Aorta (tissue), 5 donors: ENCODE measurements at regions not wholly inside any gene's neighbourhood (a gene's known extent, or its start where the extent isn't known, plus 50 kb on each side); places are given as distances from the start of the nearest gene placed in this dataset.

Experiments
- ATAC-seq: fragments of 200-7000 bp; cut with Tn5 transposase; one replicate; pipeline ENCODE4 v1.9.1; 2022; ENCODE audit warnings: moderate library complexity; ENCODE audit not compliant: low FRiP score
- DNase-seq, 2 donors: peaks; one replicate each; pipeline ENCODE4 v3.0.0-alpha.2; 2020
- H3K27ac ChIP-seq, 2 donors: one replicate each; pipeline ENCODE4 v1.5.1; 2013; ENCODE audit warnings: low read length in 2 of 2, mild to moderate bottlenecking in 2 of 2, moderate library complexity in 2 of 2, control low read depth in 1 of 2, inconsistent platforms in 1 of 2, low read depth in 1 of 2
- H3K27me3 ChIP-seq, 2 donors: one replicate each; pipeline ENCODE4 v1.6.1; 2013; ENCODE audit warnings: control low read depth in 1 of 2, low read length in 1 of 2, mild to moderate bottlenecking in 1 of 2, moderate library complexity in 1 of 2; ENCODE audit not compliant: insufficient read depth in 2 of 2, control insufficient read depth in 1 of 2
- H3K36me3 ChIP-seq, 2 donors: one replicate each; pipeline ENCODE4 v1.6.1; 2013; ENCODE audit warnings: control low read depth in 1 of 2, low read length in 1 of 2, mild to moderate bottlenecking in 1 of 2; ENCODE audit not compliant: insufficient read depth in 2 of 2, control insufficient read depth in 1 of 2
- H3K4me1 ChIP-seq, 2 donors: one replicate each; pipeline ENCODE4 v1.6.1; 2013; ENCODE audit warnings: low read length in 2 of 2, control low read depth in 1 of 2, mild to moderate bottlenecking in 1 of 2, moderate library complexity in 1 of 2; ENCODE audit not compliant: insufficient read depth in 2 of 2, control insufficient read depth in 1 of 2
- H3K4me3 ChIP-seq, 2 donors: one replicate each; pipeline ENCODE4 v1.5.1; 2013; ENCODE audit warnings: low read length in 2 of 2, control low read depth in 1 of 2, mild to moderate bottlenecking in 1 of 2
- H3K9me3 ChIP-seq: one replicate; pipeline ENCODE4 v1.6.1; 2013; ENCODE audit warnings: mild to moderate bottlenecking, low read length; ENCODE audit not compliant: control insufficient read depth
- WGBS, 2 donors: extraction: QIAGEN DNeasy Blood & Tissue Kit; methylation state at CpG; one replicate each; pipeline ENCODE4 v1.1.7; 2013; 5-methylcytosine and 5-hydroxymethylcytosine counted together
- intact Hi-C, 2 donors: fragments of 100-400 bp; cut with DNase I; formaldehyde crosslinking; loops; one replicate each; pipeline versions ENCODE4 v1.14.2 to v1.15.0; 2022
- donor health status: healthy with polysubstance abuse.
- donor health status: Bipolar disorder and iron deficiency.
- donor health status: DM: no; HTN: no; CAD: no.
- donor health status: DM: no; HTN: no; CAD: no.
- donor health status: DM: yes; HTN: yes; CAD: no.

DNA sequence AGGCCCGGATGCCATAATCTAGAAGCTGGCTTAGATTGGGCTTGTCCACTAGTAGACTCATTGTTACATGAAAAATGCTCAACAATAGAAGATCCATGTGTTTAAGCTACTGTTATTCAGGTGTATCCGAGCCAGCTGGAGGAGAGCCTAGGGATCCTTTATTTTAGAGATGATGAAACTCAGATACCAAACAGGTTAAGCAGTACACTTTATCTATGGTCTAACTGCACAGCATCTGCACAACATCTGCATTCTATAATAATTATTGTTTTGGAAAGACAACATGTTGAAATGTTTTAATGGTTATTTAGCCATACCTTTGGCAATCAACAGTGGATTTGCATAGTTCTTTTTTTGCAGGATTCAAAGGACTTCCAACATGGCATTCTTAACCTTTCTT is 134.1 kb downstream of the RFPL4B start:
- H3K36me3 ChIP-seq, result no peaks in the 10 kb centered on the region
- intact Hi-C loops, result no loop called here
- DNase-seq, result no peak
- H3K9me3 ChIP-seq, result no peaks in the 10 kb centered on the region
- WGBS, 2 donors, result 65 to 85% methylated on average over 2 of the region's 2 CpGs
- ATAC-seq, result no peak
- no peak overlapping the region for H3K4me3 ChIP-seq
- H3K27me3 ChIP-seq, result no peaks in the 10 kb centered on the region
- H3K4me1 ChIP-seq, result no peaks in the 10 kb centered on the region
- no peak overlapping the region for H3K27ac ChIP-seq

DNA sequence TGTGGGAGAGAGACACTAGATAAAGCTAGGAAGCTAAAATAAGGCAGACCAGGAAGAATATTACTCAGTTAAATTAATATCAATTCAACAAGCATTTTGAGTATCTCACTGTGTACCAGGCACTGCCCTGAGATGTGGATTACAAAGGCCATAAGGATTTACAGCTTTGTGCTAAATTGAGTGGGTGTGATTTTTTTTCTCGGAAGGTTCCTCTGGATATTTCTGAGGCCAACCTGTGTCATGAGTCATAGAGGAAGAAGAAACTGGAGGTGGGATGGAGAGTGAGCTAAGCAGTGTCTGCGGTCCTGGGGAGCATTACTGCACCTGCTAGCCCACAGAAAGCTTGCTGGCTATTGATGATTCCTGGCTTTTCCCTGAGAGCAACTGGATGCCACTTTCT is 135.2 kb downstream of the RFPL4B start:
- no peaks in the 10 kb centered on the region for H3K27me3 ChIP-seq
- no peaks in the 10 kb centered on the region for H3K36me3 ChIP-seq
- WGBS, 2 donors, result 94 to 96% methylated on average over 2 of the region's 2 CpGs
- H3K27ac ChIP-seq, result no peak overlapping the region
- no peaks in the 10 kb centered on the region for H3K9me3 ChIP-seq
- no peak overlapping the region for H3K4me3 ChIP-seq
- no peak for ATAC-seq
- no peak for DNase-seq
- H3K4me1 ChIP-seq, result peaks cover 0 to 2% of the 10 kb centered on the region in 2 donors
- intact Hi-C loops, result no loop called here

DNA sequence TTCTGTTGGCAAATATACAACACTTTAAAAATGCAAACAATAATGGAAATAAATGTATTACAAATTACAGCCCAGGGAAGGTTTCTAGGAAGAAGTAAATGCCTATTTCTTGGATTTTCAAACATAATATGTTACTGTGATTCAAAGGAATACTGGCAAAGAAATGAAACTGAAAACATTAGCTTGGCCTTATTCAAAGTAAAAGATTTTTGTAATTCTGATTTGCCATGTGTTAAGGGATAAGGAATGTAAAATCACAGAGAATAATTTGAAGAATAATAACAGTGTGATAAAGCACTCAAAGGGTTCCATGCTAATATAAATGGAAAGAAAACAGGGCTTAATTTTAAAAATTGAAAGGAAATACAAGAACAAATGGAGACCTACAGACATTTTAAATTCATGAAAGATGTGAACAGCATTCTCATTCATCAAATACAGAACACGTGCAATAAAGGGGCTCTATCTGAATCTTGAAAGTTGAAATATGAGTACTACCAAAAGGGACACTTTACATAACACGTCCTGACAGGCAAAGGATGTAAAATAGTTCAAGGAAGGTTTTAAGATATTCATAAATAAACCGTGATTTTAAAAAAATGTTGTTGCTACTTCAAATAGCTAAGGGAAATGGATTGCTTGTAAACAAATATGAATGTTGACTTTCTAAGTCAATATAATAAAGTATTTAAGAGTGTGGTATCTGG is 138.1 kb downstream of the RFPL4B start:
- WGBS, 2 donors, result 5 to 7% methylated on average over 3 of the region's 3 CpGs
- ATAC-seq (no peak), DNase-seq (no peak)
- Histone ChIP-seq H3K4me1 (peaks cover 0 to 2% of the 10 kb centered on the region in 2 donors), H3K27ac (no peak overlapping the region), H3K4me3 (no peak overlapping the region), H3K9me3 (no peaks in the 10 kb centered on the region), H3K27me3 (no peaks in the 10 kb centered on the region), H3K36me3 (no peaks in the 10 kb centered on the region)
- intact Hi-C loops, result no loop called here

DNA sequence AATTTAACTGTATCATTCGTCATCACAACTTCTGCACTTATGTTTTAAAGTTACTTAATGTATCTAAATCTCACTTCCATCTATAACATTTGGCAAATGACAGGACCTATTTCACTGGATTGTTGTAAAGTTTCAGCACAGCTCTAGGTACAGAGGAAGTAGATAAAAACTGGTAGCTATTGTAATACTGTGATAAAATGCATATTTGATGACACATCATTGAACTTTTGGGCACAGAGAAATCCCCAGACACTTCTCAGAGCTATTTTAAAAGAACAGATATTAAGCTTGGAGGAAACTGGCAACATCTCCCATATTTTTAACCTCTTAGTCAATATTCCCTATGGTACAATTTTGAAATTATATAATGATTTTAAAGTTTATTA is 138.7 kb downstream of the RFPL4B start:
- intact Hi-C loops, result no loop called here
- H3K36me3 ChIP-seq, result no peaks in the 10 kb centered on the region
- H3K4me1 ChIP-seq, result peaks cover 0 to 2% of the 10 kb centered on the region in 2 donors
- H3K4me3 ChIP-seq, result no peak overlapping the region
- no peak overlapping the region for H3K27ac ChIP-seq
- ATAC-seq (no peak), DNase-seq (no peak)
- 21 to 34% methylated on average over 1 of the region's 1 CpG for WGBS, 2 donors
- H3K9me3 ChIP-seq, result no peaks in the 10 kb centered on the region
- H3K27me3 ChIP-seq, result no peaks in the 10 kb centered on the region

DNA sequence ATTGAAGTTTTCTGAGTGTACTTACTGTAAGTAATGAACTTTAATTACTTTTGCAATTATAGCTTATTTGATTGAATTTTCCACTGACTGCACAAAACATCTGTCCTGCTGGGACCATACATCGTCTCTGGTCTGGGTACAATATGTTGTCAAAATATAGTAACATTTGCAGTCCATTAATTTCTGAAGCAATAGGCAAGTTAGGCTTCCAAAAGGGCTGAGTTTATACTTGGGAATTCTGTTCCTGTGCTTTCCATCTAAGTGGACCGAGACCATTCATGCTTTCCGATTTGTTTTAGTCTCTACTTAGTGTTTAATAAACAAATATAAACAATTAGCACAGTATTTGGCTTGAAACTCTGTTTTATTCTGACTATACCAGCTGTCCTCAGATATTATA is 139.3 kb downstream of the RFPL4B start:
- no peak for ATAC-seq
- 66 to 72% methylated on average over 3 of the region's 3 CpGs for WGBS, 2 donors
- intact Hi-C loops, result no loop called here
- Histone ChIP-seq H3K4me3 (no peak overlapping the region), H3K4me1 (peaks cover 0 to 2% of the 10 kb centered on the region in 2 donors), H3K27ac (no peak overlapping the region), H3K36me3 (no peaks in the 10 kb centered on the region), H3K9me3 (no peaks in the 10 kb centered on the region), H3K27me3 (no peaks in the 10 kb centered on the region)
- no peak for DNase-seq

DNA sequence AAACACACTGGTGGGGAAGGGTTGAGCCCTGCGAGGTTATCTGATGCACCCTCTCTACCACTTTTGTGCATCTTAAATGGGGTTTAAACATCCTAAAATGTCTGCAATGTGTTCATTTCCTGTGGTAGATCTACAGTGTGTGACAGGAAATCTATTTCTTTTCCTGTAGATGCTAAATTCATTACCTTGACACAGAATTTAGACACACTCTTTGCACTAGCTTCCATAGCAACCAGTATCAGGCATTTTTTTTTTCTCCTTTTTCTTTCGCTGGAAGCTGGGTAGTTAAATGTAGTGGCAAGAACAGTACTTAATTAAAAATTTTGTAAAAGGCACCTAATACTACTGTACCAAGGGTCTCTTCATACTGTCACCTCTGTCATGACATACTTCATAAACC is 141.1 kb downstream of the RFPL4B start:
- DNase-seq, result no peak
- Histone ChIP-seq H3K36me3 (no peaks in the 10 kb centered on the region), H3K9me3 (no peaks in the 10 kb centered on the region), H3K27me3 (no peaks in the 10 kb centered on the region), H3K4me3 (no peak overlapping the region), H3K4me1 (peaks cover 0 to 2% of the 10 kb centered on the region in 2 donors), H3K27ac (no peak overlapping the region)
- ATAC-seq, result no peak
- intact Hi-C loops, result no loop called here
- WGBS, 2 donors, result 91 to 97% methylated on average over 2 of the region's 2 CpGs

DNA sequence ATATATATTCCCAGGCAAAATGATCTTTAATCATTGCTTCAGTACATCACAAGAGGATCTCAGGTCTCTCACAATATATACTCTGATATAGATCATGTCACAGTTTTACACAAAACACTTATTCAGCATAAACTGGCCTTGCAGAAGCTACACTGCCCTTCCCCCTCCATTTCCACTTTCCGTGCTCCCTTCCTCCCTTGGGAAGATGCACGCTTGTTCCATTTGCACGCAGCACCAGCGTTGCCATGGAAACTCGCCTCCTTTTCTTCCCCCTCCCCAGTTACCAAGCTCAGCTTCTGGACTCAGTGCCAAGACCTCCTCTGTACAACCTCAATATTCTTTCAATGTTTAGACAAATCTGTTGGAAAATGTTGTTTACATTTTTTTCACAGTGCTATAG is 154.6 kb downstream of the RFPL4B start:
- intact Hi-C loops, result no loop called here
- 9% methylated on average over 5 of the region's 5 CpGs for WGBS, 2 donors
- no peaks in the 10 kb centered on the region for H3K27me3 ChIP-seq
- H3K4me3 ChIP-seq, result no peak overlapping the region
- H3K27ac ChIP-seq, result no peak overlapping the region
- ATAC-seq (no peak), DNase-seq (no peak)
- H3K9me3 ChIP-seq, result no peaks in the 10 kb centered on the region
- no peaks in the 10 kb centered on the region for H3K4me1 ChIP-seq
- no peaks in the 10 kb centered on the region for H3K36me3 ChIP-seq

DNA sequence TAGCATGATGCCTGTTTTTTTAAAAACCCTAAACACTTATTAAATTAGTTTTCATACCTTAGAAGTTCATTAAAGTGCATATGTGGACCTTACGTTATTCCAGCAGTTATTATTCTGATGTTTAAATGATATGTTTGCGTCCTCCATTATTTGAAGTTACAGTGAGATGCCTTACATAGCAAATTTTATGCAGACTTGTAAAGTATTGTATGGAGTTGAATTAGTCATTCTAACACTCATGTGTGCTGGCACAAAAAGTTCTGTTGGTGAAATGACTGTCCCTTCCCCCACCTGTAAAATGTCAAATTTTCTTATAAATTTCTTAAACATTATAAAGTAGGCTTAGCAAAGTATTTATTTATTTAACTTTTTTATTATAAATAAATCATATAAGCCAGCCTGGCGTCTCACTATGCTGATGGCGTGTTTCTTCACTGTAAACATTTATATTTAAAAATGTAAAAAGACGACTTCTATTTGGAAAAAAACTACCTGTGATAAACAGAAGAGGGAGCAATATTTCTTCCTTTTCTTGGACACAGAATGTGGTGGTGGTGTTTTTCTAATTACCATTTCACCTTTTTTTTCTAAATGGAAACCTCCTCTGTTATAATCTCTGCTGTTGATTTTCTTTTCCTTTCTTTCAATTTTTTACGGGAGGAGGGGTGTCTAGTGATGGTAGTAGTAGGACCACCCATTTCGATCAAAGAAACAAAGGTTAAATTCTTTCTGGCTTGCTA is 155.4 kb downstream of the RFPL4B start:
- Histone ChIP-seq H3K36me3 (no peaks in the 10 kb centered on the region), H3K9me3 (no peaks in the 10 kb centered on the region), H3K27ac (no peak overlapping the region), H3K4me1 (no peaks in the 10 kb centered on the region), H3K27me3 (no peaks in the 10 kb centered on the region), H3K4me3 (no peak overlapping the region)
- ATAC-seq, result no peak
- WGBS, 2 donors, result 57 to 58% methylated on average over 7 of the region's 7 CpGs
- DNase-seq, result no peak
- intact Hi-C loops, result no loop called here

DNA sequence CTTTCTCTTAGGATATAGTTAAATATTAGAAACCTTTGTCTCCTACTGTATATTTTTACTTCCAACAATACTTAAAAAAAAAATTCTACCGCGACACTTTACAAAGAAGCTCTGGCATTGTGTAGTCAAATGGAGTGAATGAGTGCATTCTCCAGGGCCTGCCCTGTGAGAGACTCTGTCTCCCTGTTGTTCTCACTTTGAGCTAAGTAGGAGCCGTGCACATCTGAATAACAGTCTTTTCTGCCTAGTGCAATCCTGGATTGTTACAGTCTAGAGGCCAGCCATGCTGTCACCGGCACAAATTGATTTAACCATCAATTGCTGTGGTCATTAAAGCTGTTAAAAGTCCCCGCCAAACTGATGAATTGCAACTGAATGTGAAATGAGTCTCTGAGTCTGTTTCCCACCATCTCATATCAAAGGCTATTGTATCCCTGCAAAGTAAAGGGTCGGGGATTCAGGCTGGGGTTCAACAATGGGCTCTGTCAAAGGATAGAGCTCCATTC is 156.0 kb downstream of the RFPL4B start:
- ATAC-seq (no peak), DNase-seq (no peak)
- Histone ChIP-seq H3K4me3 (no peak overlapping the region), H3K36me3 (no peaks in the 10 kb centered on the region), H3K27ac (no peak overlapping the region), H3K4me1 (no peaks in the 10 kb centered on the region), H3K27me3 (no peaks in the 10 kb centered on the region), H3K9me3 (no peaks in the 10 kb centered on the region)
- 46 to 47% methylated on average over 6 of the region's 6 CpGs for WGBS, 2 donors
- intact Hi-C loops, result no loop called here
